ENCODE measurements at regions not wholly inside any gene's neighbourhood (a gene's known extent, or its start where the extent isn't known, plus 50 kb on each side); places are given as distances from the start of the nearest gene placed in this dataset.

GRCh38 chr18:62449490-62450104 is 73.2 kb upstream of the ZCCHC2 start:
- Mint-ChIP-seq H3K27ac (ENCODE audit: unreplicated experiment) (peak overlapping the region; percentile 89), H3K27me3 (ENCODE audit: unreplicated experiment) (peaks cover 3% of the 10 kb centered on the region), H3K4me3 (ENCODE audit: unreplicated experiment) (no peak overlapping the region), H3K9me3 (ENCODE audit: unreplicated experiment) (peaks cover 8% of the 10 kb centered on the region), H3K4me1 (ENCODE audit: low read depth, unreplicated experiment) (peaks cover 31% of the 10 kb centered on the region), H3K36me3 (ENCODE audit: unreplicated experiment) (no peaks in the 10 kb centered on the region)
- DNase-seq = no peak
- TF ChIP-seq CTCF (IDR thresholded peaks at IDR 0.05; ENCODE audit: partially characterized antibody, unreplicated experiment) = no peak

GRCh38 chr18:62450175-62450545 is 72.7 kb upstream of the ZCCHC2 start:
- DNase-seq = no peak
- TF ChIP-seq CTCF (IDR thresholded peaks at IDR 0.05; ENCODE audit: partially characterized antibody, unreplicated experiment) = no peak
- Mint-ChIP-seq H3K4me1 (ENCODE audit: low read depth, unreplicated experiment) (peaks cover 31% of the 10 kb centered on the region), H3K4me3 (ENCODE audit: unreplicated experiment) (peak overlapping the region; percentile 17), H3K36me3 (ENCODE audit: unreplicated experiment) (no peaks in the 10 kb centered on the region), H3K9me3 (ENCODE audit: unreplicated experiment) (peaks cover 8% of the 10 kb centered on the region), H3K27me3 (ENCODE audit: unreplicated experiment) (peaks cover 3% of the 10 kb centered on the region), H3K27ac (ENCODE audit: unreplicated experiment) (peak overlapping the region; percentile 89)

- H3K27ac Mint-ChIP-seq (ENCODE audit: unreplicated experiment) = peak overlapping the region; percentile 89
- peaks cover 8% of the 10 kb centered on the region for H3K9me3 Mint-ChIP-seq (ENCODE audit: unreplicated experiment)
- H3K27me3 Mint-ChIP-seq (ENCODE audit: unreplicated experiment) = peaks cover 3% of the 10 kb centered on the region
- H3K4me3 Mint-ChIP-seq (ENCODE audit: unreplicated experiment) = peak overlapping the region; percentile 50
- H3K36me3 Mint-ChIP-seq (ENCODE audit: unreplicated experiment) = no peaks in the 10 kb centered on the region
- H3K4me1 Mint-ChIP-seq (ENCODE audit: low read depth, unreplicated experiment) = peaks cover 27% of the 10 kb centered on the region
- peak; percentile 72 for DNase-seq
- no peak for TF ChIP-seq CTCF (IDR thresholded peaks at IDR 0.05; ENCODE audit: partially characterized antibody, unreplicated experiment)
Measured at GRCh38 chr18:62450546-62451410, 72.0 kb upstream of the ZCCHC2 start.

- no peak overlapping the region for H3K27ac Mint-ChIP-seq (ENCODE audit: unreplicated experiment)
- H3K36me3 Mint-ChIP-seq (ENCODE audit: unreplicated experiment) = no peaks in the 10 kb centered on the region
- H3K27me3 Mint-ChIP-seq (ENCODE audit: unreplicated experiment) = no peaks in the 10 kb centered on the region
- no peak for TF ChIP-seq CTCF (IDR thresholded peaks at IDR 0.05; ENCODE audit: partially characterized antibody, unreplicated experiment)
- no peak for DNase-seq
- H3K4me1 Mint-ChIP-seq (ENCODE audit: low read depth, unreplicated experiment) = peaks cover 24% of the 10 kb centered on the region
- H3K9me3 Mint-ChIP-seq (ENCODE audit: unreplicated experiment) = peaks cover 7% of the 10 kb centered on the region
- no peak overlapping the region for H3K4me3 Mint-ChIP-seq (ENCODE audit: unreplicated experiment)
Measured at GRCh38 chr18:62452280-62452831, 70.5 kb upstream of the ZCCHC2 start.

GRCh38 chr18:62453864-62454263 is 69.0 kb upstream of the ZCCHC2 start:
- Mint-ChIP-seq H3K27me3 (ENCODE audit: unreplicated experiment) (no peaks in the 10 kb centered on the region), H3K27ac (ENCODE audit: unreplicated experiment) (no peak overlapping the region), H3K36me3 (ENCODE audit: unreplicated experiment) (no peaks in the 10 kb centered on the region), H3K4me3 (ENCODE audit: unreplicated experiment) (no peak overlapping the region), H3K4me1 (ENCODE audit: low read depth, unreplicated experiment) (peaks cover 26% of the 10 kb centered on the region), H3K9me3 (ENCODE audit: unreplicated experiment) (peaks cover 7% of the 10 kb centered on the region)
- DNase-seq = no peak
- TF ChIP-seq CTCF (IDR thresholded peaks at IDR 0.05; ENCODE audit: partially characterized antibody, unreplicated experiment) = no peak

Measured in glutamatergic neuron (in vitro differentiated cells).